Posterior cingulate gyrus (tissue), 11 donors: ENCODE measurements at regions not wholly inside any gene's neighbourhood (a gene's known extent, or its start where the extent isn't known, plus 50 kb on each side); places are given as distances from the start of the nearest gene placed in this dataset.

ENCODE experiments used
- DNase-seq, 10 donors: peaks; one replicate each; pipeline versions ENCODE4 v3.0.0 to v3.0.0-alpha.2; 2020 to 2021; ENCODE audit warnings: mixed read lengths in 3 of 10
- intact Hi-C: fragments of 100-400 bp; cut with DNase I; formaldehyde crosslinking; loops from one replicate; pipeline ENCODE4 v1.15.1; 2023

DNA sequence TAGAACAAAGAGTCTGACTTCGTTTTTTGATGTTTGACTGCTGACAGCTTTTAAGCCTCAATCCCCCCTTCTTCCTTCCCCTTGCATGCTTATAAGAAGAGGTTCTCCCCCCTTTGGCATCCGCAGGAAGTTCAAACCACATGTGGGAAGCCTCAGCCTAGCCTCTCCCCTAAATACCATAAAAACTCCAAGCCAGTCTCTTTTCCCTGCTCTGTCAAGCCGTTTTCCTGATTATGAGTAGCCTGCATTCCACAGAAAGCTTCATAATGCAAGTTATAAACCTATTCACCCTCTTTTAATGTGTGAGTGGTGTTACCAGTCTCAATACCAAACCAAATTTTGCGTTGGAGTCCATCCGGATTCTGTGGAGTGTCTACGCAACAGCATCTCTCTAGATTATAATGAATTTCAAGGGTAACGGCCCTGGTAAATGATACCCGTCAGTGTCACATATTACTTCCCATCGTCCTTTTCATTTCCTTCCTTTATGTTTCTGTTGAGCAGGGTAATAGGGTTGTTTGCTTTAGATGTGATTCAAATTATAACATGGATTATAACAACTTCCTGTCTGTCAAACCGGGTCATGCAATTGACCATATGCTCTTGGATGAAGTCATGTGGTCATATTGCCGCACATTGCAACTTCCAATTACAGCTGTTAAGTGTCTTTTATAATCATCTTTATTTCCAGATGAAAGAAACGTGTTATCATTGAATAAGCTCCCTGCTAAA lies 717.5 kb downstream of the RWDD3 start:
- DNase-seq = no peak
- intact Hi-C loops = no loop called here

- no peak for DNase-seq
- intact Hi-C loops = no loop called here
Observed at GRCh38 chr1:95953015-95953414, 719.0 kb downstream of the RWDD3 start.

DNA sequence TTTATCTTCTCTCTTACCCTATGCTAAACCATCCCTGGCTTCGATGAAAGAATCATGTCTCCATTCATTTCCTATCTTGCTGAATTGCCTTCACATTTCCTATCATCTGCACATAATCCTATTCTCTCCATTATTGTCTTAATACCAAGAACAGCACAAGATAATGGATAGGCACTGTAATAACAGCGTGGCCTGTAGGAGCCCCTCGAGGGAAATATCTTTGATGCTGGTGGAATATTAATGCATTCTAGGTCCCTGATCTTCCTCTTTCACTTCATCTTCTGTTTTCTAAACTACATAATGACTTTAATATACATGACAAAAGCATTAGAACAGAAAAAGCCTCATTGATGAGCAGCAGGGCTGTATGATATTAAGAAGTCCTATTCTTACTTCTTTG lies 720.6 kb downstream of the RWDD3 start:
- intact Hi-C loops = no loop called here
- no peak for DNase-seq

- no peak for DNase-seq
- intact Hi-C loops = loop anchor here (5.0 kb wide), 1 partner anchor 541 kb away; no protein-coding TSS in a partner anchor
Observed at GRCh38 chr1:95956215-95956614, 722.2 kb downstream of the RWDD3 start.

DNA sequence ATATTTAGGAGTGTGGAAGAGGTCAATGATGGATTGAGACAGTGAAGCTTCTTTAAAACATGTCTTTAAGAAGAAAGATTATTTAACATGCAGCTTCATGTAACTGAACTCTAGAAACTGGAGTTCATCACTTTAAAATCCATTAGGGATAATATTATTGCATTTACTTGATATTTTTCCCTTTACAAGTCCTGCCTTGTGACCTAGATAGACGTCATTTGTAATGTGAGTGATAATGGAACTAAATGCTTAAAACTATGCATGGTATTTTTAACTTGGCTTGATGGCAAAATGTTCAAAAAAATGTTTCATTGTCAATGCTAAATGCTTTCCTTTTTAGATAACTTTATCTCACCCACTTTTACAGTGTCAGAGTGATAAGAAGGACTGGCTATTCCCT lies 723.7 kb downstream of the RWDD3 start:
- no peak for DNase-seq
- intact Hi-C loops = loop anchor here (5.0 kb wide), 1 partner anchor 540 kb away; no protein-coding TSS in a partner anchor

- intact Hi-C loops = no loop called here
- no peak for DNase-seq
Observed at GRCh38 chr1:95966866-95967265, 732.9 kb downstream of the RWDD3 start.

DNA sequence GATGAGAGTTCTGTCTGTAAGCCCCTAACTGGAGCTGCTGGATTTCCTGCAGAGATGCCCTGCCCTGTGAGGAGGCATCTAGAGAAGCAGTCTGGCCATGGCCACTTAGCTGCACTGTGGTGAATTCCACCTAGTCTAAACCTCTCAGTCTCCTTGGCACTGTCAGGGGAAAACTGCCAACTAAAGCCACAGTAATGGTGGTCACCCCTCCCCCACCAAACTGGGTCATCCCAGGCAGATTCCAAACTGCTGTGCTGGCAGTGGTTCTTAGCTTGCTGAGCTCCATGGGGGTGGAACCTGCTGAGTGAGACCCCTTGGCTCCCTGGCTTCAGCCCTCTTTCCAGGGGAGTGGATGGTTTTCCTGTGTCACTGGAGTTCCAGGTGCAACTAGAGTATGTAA lies 740.6 kb downstream of the RWDD3 start:
- intact Hi-C loops = no loop called here
- DNase-seq = no peak

DNA sequence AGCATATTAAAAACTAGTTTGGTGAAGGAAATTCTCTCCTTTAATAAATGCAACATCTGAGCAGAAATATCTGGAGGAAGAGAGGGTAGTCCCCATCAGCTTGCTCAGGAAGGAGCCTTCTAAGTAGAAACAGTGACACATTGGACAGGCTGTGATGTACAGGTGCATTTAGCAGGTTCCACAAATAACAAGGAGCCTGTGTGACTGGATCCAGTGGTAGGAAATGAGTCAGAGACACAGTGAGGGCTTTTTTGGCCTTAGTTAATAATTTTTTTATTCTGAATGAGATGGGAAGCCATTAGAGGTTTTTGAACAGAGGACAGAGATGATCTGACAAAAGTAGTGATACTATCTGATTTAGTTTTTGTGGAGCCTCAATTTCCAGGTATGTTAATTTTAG lies 738.9 kb upstream of the PTBP2 start:
- no peak for DNase-seq
- intact Hi-C loops = no loop called here

DNA sequence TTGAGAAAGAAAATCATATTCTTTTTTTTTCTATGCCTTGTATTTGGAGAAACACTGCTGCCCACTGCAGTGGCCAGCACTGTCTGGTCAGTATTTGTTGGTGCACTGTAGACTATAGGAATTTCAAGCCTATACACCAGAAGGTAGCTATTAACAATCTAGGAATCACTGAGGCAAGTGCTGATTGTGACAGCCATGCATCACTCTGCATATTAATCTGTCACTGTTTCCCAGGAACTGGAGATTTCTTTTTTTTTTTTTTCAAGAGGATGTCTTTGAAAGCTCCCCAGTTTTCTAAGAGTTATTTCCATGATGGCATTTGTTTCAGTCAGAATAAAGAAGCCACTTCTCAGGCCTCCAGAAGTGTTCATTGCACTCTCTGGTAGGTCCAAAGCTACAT lies 737.8 kb upstream of the PTBP2 start:
- intact Hi-C loops = no loop called here
- DNase-seq = no peak

GRCh38 chr1:95984798-95985374 lies 736.7 kb upstream of the PTBP2 start:
- intact Hi-C loops = no loop called here
- no peak for DNase-seq

GRCh38 chr1:95990033-95990432 lies 731.6 kb upstream of the PTBP2 start:
- DNase-seq = no peak
- intact Hi-C loops = no loop called here

DNA sequence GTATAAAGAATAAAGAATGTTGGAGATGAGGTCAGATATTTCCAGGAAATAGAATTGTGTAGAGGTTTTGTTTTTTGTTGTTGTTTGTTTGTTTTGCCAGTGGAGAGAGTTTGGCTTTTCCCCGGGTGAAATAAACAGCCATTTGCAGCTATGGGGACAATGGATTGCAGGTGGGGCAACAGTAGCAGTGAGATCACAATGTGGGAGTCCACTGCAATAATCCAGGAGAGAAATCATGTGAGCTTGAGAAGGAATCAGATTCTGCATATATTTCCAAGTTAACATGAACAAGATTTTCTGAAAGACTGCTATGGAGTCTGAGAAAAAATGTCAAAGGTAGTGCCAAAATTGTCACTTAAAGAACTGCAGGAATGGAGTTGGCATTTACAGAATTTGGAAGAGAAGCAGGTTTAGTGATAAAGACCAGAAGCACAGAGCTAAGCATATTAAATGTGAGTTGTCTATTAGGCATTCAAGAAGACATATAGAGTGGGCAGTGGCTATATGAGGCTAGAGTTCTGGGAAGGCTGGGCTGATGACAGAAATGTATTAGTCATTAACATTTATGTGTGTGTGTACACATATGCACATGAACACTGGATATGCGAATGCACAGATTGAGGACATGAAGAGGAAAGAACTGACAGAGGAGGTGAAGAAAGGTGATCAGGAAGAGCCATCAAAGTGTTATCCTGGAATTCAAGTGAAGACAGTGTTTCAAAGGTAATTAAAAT lies 729.6 kb upstream of the PTBP2 start:
- no peak for DNase-seq
- intact Hi-C loops = no loop called here

DNA sequence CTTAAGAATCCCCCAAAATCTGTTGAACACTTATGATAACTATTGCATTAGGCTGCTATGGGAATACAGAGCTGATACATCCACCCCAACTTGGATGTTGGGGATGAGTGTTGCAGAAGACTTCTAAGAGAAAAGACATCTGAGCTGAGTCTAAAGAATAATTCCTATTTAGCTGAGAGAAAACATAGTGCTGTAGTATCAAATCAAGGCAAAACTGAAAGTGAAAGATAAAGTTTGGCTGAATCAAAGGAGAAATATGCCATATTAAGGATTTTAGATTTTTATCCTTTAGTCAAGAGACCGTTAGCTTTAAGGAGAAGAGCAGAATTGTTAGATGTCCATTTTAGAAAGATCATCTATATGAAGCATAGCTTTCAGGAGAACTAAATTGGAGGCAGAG lies 726.9 kb upstream of the PTBP2 start:
- intact Hi-C loops = no loop called here
- DNase-seq = no peak

- intact Hi-C loops = no loop called here
- no peak for DNase-seq
Observed at GRCh38 chr1:96002201-96002600, 719.4 kb upstream of the PTBP2 start.

DNA sequence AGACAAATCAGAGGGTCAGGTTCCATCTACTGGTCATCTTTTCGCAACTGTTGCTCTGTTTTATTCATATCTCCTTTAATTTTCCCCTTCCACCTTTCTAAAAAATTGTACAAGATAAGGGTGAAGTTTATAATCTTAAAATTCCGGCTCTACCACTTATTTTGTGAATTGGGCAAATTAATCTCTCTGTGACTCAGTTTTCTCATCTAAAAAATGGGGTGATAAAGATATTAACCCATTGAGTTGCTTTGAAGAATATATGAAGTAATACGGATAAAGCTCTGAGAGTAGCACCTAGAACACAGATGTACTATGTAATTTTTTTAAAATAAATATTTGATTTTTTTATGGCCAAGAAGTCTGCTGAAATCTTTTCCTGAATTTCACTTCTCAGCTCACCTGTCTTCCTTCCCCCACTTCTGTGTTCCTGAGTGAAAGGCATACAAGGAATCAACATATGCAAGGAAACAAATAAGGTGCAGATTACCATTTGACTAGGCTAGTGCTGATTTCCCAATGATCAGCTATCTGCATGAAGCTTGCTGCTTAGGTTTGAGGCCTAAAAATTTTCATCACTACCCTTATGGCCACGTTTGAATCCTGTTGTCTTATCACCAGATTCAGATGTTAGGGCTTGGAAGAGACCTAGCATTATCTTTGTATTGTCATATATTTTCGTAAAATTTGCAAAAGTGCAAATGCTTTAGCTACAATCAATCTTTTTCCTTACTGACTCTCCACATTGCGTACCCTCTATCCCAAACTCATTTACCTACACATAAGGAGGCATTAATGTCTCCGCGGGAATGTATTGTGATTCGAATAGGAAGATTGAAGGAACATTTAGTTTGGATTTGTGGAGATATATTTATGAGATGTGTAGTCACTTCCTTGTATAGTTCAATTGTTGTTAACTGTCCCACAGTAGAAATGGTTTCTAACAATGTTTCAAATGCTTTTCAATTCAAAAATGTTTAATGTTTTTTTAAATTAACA lies 718.3 kb upstream of the PTBP2 start:
- intact Hi-C loops = no loop called here
- no peak for DNase-seq

DNA sequence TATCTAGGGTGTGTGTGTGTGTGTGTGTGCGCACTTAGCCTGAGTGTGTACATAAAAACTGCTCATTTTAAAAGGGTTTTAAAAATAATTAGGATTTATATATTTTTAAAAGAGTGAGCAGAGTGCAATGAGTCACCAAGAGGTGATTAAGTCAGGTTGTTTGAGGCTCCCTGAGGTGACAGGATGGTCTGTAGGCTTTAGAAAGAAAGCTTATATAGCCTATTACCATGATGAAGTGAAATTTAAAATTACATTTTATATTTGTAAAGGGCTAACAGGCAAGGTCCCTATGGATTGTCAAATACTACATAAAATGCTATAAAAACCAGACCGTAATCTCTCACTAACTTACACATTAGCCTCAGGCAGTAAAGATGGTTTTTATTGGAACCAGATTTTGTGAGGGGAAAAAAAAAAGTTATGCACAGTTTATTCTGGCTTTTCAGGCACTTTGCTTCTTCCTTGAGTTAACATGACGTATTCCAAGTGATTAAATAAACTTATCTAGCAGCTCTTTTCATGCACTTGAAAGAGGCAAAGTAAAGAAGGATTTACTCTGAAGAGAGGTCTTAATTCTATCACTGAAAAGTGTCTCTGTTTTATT lies 711.7 kb upstream of the PTBP2 start:
- intact Hi-C loops = no loop called here
- DNase-seq = no peak

DNA sequence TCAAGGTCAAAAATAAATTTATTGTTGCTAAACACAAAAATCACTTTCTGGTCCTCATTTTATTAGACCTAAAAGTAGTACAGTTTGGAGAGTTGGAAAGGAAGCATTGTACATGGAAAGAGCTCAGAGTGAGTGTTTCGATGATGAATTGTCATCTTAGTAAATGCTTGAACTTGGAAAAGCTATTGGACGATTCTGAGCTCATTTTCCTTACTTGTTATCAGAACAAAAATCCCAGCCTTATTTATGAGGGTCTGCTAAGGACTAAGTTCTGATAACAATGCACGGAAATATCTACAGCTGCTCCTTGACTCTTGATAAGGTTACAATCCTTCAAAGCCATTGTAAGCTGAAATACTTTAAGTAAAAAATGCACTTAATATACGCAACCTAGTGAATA lies 710.0 kb upstream of the PTBP2 start:
- intact Hi-C loops = no loop called here
- no peak for DNase-seq

GRCh38 chr1:96016219-96016618 lies 705.4 kb upstream of the PTBP2 start:
- no peak for DNase-seq

DNA sequence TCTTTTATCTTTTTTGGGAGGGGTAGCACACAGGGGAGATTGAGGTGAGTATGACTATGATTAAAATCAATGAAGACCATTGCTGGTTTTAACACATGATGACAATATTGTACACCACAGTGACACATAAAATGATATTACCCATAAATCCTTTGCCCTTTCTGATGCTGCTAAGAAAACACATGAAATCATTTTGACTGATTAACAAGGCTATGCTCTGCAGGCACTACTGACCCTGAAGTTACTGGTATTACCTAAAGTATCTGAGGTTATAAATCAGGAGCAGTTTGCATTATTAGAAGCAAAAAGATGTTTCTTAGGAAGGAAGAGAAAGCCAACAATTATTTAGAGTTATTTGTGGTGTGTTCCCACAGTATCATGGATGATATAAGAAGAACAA lies 701.2 kb upstream of the PTBP2 start:
- no peak for DNase-seq
- intact Hi-C loops = no loop called here

More at GRCh38 chr1:96016219-96016618, 705.4 kb upstream of the PTBP2 start:
- intact Hi-C loops = no loop called here

DNA sequence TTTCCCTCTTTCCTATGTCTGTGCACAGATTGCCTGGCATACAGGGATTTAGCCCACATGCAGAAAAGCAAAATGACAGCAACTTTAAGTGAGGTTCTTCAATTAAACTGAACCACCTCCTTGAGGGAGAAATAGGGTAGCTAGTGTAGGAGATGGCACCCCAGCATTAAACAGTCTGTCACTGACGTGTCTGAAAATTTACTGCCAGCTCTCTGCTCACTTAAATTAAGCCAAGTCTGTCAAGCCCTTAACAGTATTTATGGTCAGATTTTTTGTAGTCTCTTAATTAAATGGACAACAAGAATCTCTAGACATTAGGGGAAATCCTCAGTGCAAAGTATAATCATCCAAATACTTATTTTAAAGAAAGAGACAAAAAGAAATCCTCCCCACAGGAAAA lies 696.5 kb upstream of the PTBP2 start:
- intact Hi-C loops = no loop called here
- DNase-seq = no peak
